Mesothelial cell of epicardium (in vitro differentiated cells): ENCODE measurements at regions not wholly inside any gene's neighbourhood (a gene's known extent, or its start where the extent isn't known, plus 50 kb on each side); places are given as distances from the start of the nearest gene placed in this dataset.

Experiments used
- DNase-seq, 2 experiments: peaks; one replicate each; pipeline ENCODE4 v3.0.0; 2021; ENCODE audit warnings: low spot score in 2 of 2; ENCODE audit not compliant: unreplicated experiment in 2 of 2
- H3K27ac Mint-ChIP-seq: 2 replicates; pipeline ENCODE4 v1.8.0; 2021; ENCODE audit warnings: mixed read lengths
- H3K27me3 Mint-ChIP-seq: 2 replicates; pipeline ENCODE4 v1.8.0; 2021; ENCODE audit warnings: low read depth, mixed read lengths
- H3K36me3 Mint-ChIP-seq: 2 replicates; pipeline ENCODE4 v1.8.0; 2021; ENCODE audit warnings: mixed read lengths
- H3K4me1 Mint-ChIP-seq: 2 replicates; pipeline ENCODE4 v1.8.0; 2021; ENCODE audit warnings: mixed read lengths
- H3K4me3 Mint-ChIP-seq: 2 replicates; pipeline ENCODE4 v1.8.0; 2021; ENCODE audit warnings: mild to moderate bottlenecking, moderate library complexity, mixed read lengths
- H3K9me3 Mint-ChIP-seq: 2 replicates; pipeline ENCODE4 v1.8.0; 2021; ENCODE audit warnings: mixed read lengths
- TF ChIP-seq, protein P1 (sequence below): fragments of 200-600 bp; sonication (generic); IDR thresholded peaks from one replicate; pipeline ENCODE4 v1.5.0; 2021; ENCODE audit warnings: antibody characterized with exemption; ENCODE audit not compliant: unreplicated experiment

GRCh38 chr2:221943076-221943810 is 355.6 kb downstream of the PAX3 start:
- DNase-seq, result no peak
- Mint-ChIP-seq H3K4me3 (no peak overlapping the region), H3K27ac (no peak overlapping the region), H3K36me3 (no peaks in the 10 kb centered on the region), H3K4me1 (peaks cover 4% of the 10 kb centered on the region), H3K9me3 (no peaks in the 10 kb centered on the region), H3K27me3 (no peaks in the 10 kb centered on the region)
- TF ChIP-seq, protein P1, sequence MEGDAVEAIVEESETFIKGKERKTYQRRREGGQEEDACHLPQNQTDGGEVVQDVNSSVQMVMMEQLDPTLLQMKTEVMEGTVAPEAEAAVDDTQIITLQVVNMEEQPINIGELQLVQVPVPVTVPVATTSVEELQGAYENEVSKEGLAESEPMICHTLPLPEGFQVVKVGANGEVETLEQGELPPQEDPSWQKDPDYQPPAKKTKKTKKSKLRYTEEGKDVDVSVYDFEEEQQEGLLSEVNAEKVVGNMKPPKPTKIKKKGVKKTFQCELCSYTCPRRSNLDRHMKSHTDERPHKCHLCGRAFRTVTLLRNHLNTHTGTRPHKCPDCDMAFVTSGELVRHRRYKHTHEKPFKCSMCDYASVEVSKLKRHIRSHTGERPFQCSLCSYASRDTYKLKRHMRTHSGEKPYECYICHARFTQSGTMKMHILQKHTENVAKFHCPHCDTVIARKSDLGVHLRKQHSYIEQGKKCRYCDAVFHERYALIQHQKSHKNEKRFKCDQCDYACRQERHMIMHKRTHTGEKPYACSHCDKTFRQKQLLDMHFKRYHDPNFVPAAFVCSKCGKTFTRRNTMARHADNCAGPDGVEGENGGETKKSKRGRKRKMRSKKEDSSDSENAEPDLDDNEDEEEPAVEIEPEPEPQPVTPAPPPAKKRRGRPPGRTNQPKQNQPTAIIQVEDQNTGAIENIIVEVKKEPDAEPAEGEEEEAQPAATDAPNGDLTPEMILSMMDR, result no peak

DNA sequence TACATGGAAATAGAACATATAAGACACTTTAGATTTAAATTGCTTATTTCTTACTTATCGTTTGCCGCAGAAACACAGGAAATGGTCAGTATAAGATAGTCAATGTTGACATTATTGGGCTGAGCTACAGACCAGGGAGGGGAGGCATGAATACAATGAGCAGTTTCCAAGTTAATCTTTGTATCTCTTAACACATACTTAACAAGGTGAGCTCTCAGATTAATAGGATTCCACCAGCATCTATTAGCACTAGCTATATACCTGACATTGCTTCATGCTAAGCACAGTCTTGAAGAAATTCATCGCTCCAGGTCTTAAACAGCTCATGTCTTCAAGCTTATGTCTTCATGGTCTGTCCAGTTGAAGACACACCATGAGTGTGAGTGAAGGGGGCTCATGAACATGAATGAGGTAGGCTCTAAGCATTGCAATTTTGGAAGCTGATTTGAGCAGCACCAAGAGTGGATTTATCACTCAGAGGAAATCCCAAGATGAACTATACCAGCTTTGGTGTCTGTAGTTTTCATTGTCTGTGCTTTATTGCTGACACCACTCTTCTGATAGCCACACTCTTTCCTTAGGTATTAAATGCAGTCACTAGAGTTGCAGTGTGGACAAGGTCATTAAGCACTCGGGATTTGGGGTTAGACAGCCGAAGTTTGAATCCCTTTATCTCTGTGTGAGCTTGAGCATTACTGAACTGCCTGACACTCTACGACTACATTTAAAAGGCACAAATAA is 359.3 kb upstream of the EPHA4 start:
- Mint-ChIP-seq H3K4me3 (no peak overlapping the region), H3K4me1 (no peaks in the 10 kb centered on the region), H3K27me3 (no peaks in the 10 kb centered on the region), H3K9me3 (peaks cover 5% of the 10 kb centered on the region), H3K36me3 (no peaks in the 10 kb centered on the region), H3K27ac (no peak overlapping the region)
- TF ChIP-seq, protein P1, result no peak
- no peak for DNase-seq

- DNase-seq, result no peak
- Mint-ChIP-seq H3K4me3 (no peak overlapping the region), H3K4me1 (no peaks in the 10 kb centered on the region), H3K27me3 (no peaks in the 10 kb centered on the region), H3K9me3 (peaks cover 5% of the 10 kb centered on the region), H3K27ac (no peak overlapping the region), H3K36me3 (no peaks in the 10 kb centered on the region)
- TF ChIP-seq, protein P1, result no peak
Measured at GRCh38 chr2:221929259-221929658, 357.2 kb upstream of the EPHA4 start.

DNA sequence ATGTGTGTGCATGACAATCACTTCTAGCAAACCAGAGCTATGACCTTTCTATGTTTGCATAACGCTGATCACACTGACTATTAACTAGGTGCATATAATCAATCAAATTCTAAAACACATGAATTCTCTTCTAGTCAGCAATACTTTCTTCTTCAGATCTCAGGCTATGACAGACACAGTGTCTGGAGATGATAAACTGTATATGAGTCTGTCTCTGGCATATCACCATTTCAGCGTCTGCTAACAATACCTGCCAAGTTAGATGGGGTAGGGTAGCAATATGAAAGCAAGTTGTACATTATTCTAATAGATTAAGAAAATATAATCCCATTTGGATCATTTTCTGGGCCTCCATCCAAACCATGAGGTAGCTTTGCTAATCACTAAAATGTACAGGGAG is 354.2 kb upstream of the EPHA4 start:
- no peak for DNase-seq
- no peaks in the 10 kb centered on the region for H3K36me3 Mint-ChIP-seq
- no peaks in the 10 kb centered on the region for H3K4me1 Mint-ChIP-seq
- H3K27ac Mint-ChIP-seq, result no peak overlapping the region
- TF ChIP-seq, protein P1, result no peak
- H3K27me3 Mint-ChIP-seq, result no peaks in the 10 kb centered on the region
- peaks cover 5% of the 10 kb centered on the region for H3K9me3 Mint-ChIP-seq
- no peak overlapping the region for H3K4me3 Mint-ChIP-seq

DNA sequence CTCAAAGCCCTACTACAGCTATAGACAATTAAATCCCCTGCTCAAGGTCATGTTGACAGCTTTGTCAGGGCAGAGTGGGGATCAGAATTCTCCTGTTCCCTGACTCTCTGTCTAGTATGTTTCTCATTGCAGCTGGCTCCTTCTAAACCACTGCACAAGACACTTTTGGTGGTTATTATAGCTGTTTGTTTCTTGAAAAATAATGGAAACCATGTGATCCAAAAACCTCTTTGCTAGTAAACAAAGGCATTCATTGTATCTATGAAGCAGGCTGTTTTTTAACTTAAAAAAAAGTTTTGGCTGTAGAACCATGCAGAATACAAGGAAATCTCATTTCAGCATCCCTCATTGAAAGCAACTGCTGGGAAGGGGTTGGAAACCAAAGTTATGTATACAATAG is 352.5 kb upstream of the EPHA4 start:
- Mint-ChIP-seq H3K27me3 (no peaks in the 10 kb centered on the region), H3K4me3 (no peak overlapping the region), H3K36me3 (no peaks in the 10 kb centered on the region), H3K27ac (no peak overlapping the region), H3K9me3 (peaks cover under 1% of the 10 kb centered on the region), H3K4me1 (no peaks in the 10 kb centered on the region)
- TF ChIP-seq, protein P1, result no peak
- DNase-seq, result no peak
